GM21360 (cell line): ENCODE measurements at regions not wholly inside any gene's neighbourhood (a gene's known extent, or its start where the extent isn't known, plus 50 kb on each side); places are given as distances from the start of the nearest gene placed in this dataset.
"Not testable (repeated sequence)": the region's sequence is repeated elsewhere in the genome, so short reads cannot be mapped to it uniquely, and the experiment has no call there.

Source experiments
- ATAC-seq: cut with Tn5 transposase; IDR thresholded peaks from one replicate; pipeline ENCODE4 v1.9.1; 2021; ENCODE audit warnings: mild to moderate bottlenecking, moderate library complexity; ENCODE audit not compliant: unreplicated experiment

DNA sequence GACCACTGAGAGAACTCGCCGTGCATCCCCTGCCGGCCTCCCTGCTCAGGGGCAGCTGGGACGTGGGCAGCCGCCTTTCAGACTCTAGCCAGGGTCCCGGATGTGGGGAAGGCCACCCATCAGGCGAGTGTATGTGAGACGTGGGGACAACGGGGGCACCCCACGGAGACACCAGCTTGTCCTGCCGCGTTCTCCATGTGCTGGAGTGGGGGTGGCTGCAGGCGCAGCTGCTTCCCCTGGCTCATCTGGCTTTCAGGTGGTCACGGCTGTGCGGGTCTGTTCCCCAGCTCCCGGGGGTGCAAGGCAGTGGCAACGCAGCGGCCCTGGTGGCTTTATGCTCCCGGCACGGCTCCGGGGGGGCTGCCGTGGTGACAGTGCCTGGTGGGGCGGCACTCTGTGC, 4427.5 kb upstream of the TPTE start:
- not testable (repeated sequence) for ATAC-seq

DNA sequence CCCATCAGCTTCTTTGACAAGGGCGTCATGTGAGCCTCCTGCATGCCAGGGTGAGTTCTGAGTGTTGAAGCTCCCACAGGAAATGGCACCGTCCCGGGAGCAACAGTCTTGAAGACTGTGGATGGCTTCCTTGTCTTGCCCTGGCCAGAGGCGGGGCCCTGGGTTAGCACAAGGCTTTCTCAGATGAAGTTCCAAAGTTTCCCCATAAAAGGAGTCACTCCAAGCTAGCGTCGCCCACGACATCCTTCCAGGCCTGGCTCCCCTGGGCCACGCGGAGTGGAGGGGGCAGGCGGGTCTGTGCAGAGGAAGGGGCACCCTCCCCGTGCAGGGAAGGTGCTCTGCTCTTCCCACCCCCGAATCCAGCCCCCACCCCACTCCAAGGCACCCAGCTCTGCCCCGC, 4426.1 kb upstream of the TPTE start:
- not testable (repeated sequence) for ATAC-seq

DNA sequence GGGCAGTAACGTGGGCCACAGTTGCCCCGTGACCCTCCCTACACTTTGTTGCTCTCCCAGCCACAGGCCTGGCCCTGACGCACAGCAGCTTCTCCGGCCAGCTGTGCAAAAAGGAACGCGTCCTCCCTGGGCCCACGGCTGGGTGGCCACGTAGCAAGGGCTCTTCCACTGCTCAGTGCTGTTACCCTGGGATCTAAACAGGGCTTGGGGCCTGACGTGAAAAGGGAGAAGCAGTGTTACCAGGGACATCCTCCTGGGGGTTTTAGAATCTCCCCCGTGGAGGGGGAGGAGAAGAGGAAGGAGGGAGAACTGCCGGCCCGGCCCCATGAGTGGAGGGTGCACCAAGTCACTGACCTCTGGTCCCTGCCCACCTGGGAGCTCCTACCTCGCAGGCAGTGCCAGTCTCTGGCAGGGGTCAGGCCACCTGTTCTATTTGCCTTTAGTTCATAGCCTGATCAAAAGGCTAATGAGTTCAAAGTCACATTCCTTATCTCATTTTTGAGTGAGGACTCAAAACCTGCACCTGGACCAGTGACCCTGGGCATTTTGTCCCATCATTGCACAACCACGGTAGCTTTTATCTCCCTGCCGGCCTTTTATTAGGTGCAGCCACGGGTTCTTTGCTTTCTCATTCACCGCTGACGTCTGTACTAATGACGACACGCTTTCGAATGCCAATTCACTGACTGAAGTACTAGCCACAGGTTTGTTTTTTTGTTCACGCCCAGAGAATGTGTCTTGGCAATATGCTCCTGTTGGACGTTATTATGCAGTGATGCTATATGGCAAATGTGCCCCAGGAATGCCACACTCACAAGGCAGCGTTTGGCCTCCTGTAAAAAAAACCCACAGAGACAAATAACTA, 4424.6 kb upstream of the TPTE start:
- ATAC-seq, result not testable (repeated sequence)

DNA sequence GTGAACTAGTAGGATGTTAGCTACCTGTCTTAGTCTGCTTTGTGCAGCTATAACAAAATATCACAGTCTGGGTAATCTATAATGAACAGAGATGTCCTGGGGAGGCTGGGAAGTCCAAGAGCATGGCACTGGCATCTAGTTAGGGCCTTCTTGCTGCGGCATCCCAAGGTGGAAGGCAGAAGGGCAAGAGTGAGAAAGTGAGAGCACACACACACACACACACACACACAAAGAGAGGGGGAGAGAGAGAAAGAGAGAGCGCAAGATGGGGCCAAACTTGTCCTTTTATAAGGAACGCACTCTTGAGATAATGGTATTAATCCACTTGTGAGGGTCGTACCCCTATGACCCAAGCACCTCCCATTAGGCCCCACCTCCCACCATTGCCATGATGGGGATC, 4423.6 kb upstream of the TPTE start:
- not testable (repeated sequence) for ATAC-seq

DNA sequence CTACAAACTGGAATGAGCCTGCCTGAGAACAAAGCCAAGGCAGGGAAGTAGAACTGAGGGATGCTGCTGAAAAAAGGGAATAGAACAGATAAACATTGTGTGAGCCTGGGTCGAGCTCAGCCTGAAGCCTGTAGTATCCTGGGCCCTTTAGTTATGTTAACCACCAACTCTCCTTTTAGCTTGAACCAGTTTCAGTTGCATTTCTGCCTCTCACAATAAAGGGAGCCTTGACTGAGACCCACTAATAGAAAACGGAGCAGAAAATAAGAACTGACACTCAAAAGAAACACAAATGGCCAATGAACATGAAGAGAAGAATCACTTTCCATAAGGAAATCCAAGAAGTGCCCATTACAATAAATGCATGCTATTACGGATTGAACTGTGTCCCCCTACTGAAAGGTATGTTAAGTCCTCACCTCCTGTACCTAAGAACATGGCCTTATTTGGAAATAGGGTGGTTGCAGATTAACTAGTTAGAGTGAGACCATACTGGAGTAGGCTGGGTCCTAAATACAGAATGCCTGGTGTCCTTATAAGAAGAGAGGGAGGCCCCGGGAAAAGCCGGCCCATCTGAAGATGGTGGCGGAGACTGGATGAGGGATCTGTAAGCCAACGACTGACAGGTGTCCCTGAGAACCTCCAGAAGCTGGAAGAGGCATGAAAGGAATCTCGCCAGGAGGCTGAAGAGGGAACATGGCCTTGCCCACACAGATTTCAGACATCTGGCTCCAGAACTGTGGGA, 4423.0 kb upstream of the TPTE start:
- not testable (repeated sequence) for ATAC-seq

DNA sequence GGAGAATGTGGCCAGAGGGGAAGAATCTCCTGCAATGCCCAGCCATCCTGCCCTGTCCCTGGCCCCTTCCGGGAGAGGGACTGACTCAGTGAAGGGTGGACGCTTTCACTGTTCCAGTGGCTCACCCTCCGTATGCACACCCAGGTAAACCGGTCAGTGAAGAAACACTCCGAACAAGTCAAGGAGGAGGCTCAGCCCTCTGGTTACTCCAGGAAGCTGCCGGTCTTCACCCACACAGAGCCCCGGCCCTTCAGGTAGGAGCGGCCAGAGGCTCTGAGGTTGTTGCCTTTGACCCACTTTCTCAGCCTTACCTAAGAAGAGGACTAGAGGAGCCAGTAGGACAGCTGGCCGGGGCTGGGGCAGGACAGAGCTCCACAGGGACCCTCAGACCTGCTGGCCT, 4419.8 kb upstream of the TPTE start:
- ATAC-seq, result not testable (repeated sequence)

DNA sequence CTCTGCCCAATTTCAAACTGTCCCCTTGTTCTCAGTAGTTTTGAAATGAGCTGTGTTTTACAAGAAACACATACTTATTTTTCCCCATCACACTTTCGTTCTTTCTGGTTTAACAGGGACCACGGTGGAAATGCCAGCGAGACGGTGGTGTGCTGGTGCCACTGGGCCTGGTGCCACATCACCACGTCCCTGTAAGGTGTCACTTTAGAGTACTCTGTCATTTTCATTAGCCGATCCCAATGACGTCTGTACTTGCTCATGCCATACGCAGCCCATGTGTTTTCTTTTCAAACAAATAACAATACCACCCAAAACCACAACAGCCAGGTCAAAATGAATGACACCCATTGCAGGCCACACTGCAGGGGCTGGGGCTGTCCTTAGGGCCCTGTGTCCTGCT, 4416.8 kb upstream of the TPTE start:
- ATAC-seq, result not testable (repeated sequence)

DNA sequence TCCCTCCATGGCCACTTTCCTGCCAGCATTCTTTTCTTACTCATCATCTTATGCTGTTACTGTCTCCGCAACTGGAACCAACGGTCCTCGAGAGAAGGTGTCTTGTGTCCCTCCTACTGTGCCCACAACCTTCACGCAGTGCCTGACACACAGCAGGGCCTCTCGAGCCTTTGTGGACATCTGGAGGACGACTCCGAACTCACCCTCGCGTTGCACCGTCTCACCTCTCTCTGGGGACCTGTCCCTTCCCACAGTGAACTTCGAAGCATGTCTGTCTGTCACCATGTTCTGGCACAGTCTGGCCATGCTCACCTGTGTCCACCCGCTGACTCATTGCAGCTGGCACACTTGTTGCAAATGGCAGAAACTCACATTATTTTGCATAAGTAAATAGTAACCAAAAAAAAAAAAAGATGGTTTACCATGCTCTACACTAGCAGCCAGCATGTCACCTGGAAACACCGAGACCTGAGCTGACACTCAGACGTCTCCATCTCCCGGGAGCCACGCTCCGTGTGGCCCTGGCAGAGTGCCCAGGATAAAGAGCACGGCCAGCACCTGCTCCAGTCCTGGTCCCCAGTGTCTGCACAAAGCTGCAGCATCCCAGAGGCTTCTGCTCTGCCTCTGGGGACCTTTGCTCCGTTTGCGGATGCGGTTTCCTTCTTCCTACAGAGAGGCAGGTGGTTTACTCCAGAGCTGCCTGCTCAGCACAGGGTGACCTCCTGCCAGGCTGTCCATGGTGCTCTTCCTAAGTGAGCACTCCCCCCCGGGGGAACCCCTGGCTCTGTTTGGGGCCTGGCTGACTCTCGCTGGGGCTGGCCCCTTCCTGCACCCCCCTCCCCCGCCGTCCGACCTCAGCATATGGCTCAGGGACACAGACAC, 4414.5 kb upstream of the TPTE start:
- not testable (repeated sequence) for ATAC-seq

DNA sequence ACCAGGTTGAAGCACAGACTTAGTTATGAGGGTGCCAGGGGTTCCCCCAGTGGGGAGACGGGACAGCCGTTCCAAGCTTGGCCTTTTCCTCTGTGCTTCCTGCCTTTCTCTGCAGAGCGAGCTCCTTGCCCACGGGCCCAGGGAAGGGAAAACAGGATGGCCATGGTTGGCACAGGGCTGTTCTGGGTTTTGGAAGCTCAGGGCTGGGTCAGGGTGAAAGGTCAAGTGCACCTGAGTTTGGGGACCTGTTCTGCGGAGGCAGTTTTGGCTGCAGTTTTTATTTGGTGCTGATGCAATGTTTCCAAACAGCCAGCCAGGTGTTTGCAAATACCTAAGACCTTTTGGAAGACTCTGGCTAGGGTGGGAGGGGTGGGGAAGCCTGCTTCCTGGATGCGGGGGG, 4412.5 kb upstream of the TPTE start:
- ATAC-seq, result not testable (repeated sequence)

DNA sequence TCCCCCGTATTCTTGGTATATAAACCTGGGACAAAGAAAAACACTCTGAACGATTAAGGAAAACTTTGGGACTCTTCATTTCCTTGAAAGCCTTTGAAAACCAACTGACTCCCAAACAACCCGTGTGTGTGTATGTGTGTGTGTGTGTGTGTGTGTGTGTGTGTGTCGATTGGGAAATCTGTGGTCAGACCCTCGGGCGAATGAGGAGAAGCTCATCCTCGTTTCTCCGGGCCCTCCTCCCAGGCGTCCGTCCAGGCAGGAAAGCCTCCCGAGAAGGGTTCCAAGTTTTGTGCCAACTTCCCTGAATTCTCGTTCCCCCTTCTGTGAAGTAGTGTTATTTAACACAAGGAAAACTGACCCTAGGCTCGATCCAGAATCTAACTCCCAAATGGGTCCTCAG, 4411.6 kb upstream of the TPTE start:
- not testable (repeated sequence) for ATAC-seq

DNA sequence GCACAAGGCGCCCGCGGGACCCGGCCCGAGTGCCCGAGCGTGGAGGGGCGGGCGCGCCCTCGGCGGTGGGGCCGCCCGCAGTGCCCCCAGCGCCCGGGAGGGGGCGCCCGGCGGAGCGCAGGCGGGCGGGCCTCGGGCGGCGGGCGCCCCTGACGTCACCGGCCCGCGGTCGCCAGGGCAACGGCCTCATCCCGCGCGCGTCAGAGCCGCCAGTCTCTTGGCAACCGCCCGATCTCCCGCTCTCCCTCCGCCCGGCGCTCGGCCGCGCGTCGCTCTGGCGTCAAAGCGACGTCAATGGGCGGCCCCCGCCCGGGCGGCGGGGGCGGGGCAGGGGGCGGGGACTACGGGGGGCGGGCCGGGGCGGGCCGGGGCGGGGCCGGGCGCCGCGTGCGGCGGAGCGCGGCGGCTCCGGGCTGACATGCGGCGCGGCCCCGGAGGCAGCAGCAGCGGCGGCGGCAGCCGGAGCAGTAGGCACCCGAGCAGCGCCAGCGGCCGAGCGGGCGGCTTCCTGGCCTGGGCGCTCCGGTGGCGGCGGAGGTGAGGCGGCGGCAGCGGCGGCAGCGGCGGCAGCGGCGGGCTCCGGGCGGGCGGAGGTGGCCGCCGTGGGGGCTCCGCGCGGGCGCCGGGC, 4410.6 kb upstream of the TPTE start:
- peak; percentile 75 for ATAC-seq

DNA sequence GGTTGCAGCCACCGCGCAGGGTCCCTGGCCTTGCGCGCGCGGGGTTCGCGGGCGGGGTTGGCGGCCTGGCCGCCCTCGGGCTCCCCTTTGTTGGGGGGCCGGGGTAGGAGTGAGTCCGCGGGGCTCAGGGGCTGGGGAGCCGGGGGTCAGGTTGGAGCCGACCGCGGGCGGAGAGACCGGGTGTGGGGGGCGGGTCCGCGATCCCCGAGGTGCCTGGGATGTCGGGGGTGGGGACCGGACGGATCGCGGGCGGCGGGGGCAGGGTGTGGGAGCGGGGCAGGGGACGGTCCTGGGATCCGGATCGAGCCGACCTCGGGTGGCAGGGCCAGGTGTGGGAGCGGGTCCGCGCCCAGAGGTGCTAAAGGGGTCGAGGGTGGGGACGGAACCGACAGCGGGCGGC, 4410.0 kb upstream of the TPTE start:
- peak; percentile 18 for ATAC-seq

DNA sequence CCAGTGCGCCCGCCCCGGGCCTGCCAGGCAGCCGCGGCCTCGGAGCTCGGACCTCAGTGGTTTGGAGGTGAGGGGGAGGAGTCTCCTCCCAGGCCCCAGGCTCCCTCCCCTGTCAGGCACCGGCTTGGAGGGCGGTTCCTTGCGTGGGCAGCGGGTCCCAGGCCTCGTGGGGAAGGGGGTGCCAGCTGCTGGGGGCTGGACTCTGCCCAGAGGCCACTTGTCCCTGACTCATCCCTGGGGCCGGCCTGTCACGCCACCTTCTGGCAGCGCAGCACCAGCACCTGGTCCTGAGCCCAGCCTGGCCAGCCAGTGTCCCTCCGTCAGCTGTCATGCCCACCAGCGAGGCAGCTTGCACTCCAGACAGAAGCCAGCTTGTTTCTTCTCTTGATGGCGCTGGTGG, 4403.0 kb upstream of the TPTE start:
- ATAC-seq, result not testable (repeated sequence)

DNA sequence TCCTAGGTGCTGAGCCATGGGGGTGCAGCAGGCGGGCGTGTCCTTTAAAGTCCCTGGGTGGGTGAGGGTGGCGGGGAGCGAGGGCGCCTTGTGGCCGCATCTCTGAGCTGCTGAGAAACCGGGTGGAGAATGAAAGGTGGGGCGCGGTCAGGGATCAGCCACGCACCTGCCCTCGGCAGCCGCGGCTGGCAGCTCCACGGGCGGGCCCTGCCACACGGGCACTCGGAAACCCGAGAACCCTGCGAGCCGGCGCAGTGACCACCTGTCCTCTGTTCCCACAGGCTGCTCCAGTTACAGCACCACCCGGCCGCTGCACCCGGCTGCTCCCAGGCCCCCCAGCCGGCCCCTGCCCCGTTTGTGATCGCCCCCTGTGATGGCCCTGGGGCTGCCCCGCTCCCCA, 4400.5 kb upstream of the TPTE start:
- not testable (repeated sequence) for ATAC-seq

DNA sequence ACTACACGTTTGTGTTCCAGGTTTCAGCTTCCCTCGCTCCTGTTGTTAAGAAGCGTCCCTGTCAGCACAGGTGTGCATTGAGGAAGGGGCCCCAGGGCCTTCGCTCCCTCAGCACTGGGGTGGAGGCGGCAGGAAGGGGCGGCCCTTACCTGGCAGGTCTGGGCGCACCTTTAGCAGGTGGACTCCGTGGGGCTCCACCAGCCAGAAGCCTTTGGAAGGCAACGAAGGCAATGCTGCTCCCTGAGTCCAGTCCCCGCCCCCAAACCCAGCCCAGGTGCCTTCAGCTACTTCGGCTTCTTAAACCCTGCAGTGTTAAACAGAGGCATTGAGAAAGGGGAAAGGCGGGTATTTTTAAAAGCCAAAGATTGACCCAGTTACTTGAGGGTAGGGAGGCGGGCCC, 4398.8 kb upstream of the TPTE start:
- not testable (repeated sequence) for ATAC-seq

DNA sequence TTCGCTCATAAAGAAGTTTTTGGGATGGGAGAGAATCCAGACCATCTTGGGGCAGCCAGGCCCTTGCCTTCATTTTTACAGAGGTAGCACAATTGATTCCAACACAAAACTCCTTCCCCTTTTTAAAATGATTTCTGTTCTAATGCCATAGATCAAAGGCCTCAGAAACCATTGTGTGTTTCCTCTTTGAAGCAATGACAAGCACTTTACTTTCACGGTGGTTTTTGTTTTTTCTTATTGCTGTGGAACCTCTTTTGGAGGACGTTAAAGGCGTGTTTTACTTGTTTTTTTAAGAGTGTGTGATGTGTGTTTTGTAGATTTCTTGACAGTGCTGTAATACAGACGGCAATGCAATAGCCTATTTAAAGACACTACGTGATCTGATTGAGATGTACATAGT, 4398.2 kb upstream of the TPTE start:
- ATAC-seq, result not testable (repeated sequence)

DNA sequence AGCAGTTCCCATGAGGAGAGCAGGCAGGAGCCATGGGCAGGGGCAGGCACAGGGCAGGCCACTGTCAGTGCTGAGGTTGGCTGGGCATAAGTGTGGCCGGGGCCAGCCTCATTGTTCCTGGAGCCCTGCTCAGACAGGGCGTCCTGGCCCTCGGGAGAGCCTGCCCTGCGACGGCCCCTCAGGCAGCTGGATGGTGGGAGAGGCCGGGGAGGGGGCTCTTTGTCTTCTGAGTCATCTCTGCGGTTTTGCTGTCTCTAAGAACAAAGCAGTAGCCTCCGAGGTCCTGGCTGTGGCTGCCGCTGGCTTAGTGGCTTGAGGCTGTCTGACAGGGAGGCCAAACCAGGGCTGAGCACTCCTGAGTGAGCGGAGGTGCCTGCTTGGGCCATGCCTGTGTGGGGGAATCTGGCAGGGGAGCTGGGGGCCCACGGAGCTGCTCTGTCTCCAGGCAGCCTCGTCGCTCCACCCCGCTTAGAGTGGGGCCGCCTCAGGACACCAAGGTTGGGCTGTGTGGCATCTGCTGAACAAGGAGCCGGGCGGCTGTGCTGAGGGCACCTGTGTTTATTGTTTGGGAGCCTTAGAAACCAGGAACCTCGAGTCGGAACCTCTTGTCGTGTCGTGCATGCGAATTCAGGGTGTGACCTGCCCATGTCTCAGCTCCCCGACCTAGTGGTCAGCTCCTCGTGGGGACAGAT, 4395.7 kb upstream of the TPTE start:
- ATAC-seq, result not testable (repeated sequence)

DNA sequence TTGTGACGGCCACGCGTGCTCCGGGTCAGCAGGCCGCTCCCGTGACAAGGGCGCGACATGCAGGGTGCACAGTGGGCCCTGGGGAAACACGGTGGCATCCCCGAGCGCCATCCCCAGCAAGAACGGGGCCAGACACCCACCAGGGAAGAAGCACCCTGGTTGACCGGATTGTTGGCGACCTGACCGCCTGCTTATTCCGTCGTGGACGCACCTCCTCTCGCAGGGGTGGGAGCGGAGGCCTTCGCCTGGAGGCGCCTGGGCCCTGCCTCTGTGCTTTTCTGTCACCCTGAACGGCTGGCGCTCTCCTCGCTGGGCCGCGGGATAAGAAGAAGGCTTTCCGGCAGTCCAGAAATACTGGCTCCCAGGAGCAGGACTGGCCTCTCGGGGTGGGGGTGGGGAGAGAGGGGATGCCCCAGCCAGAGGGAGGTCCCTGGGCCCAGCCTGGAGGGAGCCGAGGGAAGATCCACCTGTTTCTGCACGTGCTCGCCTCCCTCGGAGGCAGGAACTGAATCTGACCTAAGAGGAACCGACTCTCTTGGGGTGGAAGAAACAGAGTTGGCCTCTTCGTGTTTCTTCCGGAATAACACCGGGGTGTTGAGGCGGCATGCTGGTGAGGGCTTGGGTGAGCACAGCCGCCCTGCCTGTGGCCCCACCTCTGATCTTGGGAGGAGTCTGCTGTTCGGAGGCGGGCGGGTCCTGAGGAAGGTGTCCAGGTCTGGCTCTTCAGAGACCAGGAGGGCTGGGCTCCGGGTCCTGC, 4394.2 kb upstream of the TPTE start:
- ATAC-seq, result not testable (repeated sequence)

DNA sequence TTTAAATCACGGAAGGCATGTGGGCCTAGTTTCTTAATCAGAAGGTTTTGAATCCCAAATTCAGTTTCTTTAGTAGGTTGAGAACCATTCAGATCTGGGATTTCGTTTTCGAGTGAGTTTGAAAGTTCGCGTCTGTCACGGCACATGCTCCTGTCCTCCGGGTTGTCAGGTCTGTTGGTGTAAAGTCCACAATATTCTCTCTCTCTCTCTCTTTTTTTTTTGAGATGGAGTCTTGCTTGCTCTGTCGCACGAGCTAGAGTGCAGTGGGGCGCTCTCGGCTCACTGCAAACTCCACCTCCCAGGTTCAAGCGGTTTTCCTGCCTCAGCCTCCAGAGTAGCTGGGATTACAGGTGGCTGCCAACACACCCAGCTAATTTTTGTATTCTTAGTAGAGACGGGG, 4390.6 kb upstream of the TPTE start:
- not testable (repeated sequence) for ATAC-seq
